C4-2B (cell line): ENCODE measurements at regions not wholly inside any gene's neighbourhood (a gene's known extent, or its start where the extent isn't known, plus 50 kb on each side); places are given as distances from the start of the nearest gene placed in this dataset.

Experiments used
- H3K27ac ChIP-seq: fragments of 450-650 bp; 2 replicates; pipeline ENCODE4 v1.5.1; 2017
- CTCF ChIP-seq: fragments of 450-650 bp; conservative IDR thresholded peaks from 2 replicates; pipeline ENCODE4 v1.5.1; 2017; ENCODE audit warnings: mild to moderate bottlenecking
- ZFX ChIP-seq: fragments of 450-650 bp; IDR thresholded peaks from 2 replicates; pipeline ENCODE4 v1.6.1; 2017

- H3K27ac ChIP-seq, result no peak overlapping the region
- TF ChIP-seq ZFX (no peak), CTCF (no peak)
These were observed 405.4 kb downstream of the TMEM232 start for GRCh38 chr5:110321117-110321516.

- H3K27ac ChIP-seq, result no peak overlapping the region
- TF ChIP-seq ZFX (no peak), CTCF (no peak)
These were observed 403.1 kb downstream of the TMEM232 start for GRCh38 chr5:110323357-110323756.

- no peak for TF ChIP-seq CTCF
- TF ChIP-seq ZFX, result no peak
- no peak overlapping the region for H3K27ac ChIP-seq
These were observed 402.6 kb downstream of the TMEM232 start for GRCh38 chr5:110323832-110324231.

- TF ChIP-seq CTCF (no peak), ZFX (no peak)
- no peak overlapping the region for H3K27ac ChIP-seq
These were observed 401.6 kb downstream of the TMEM232 start for GRCh38 chr5:110324876-110325275.

GRCh38 chr5:110329955-110330525, 396.4 kb downstream of the TMEM232 start:
- TF ChIP-seq CTCF (no peak), ZFX (no peak)
- no peak overlapping the region for H3K27ac ChIP-seq

GRCh38 chr5:110333384-110333783, 393.1 kb downstream of the TMEM232 start:
- H3K27ac ChIP-seq, result no peak overlapping the region
- no peak for TF ChIP-seq ZFX
- peak; percentile 41 for TF ChIP-seq CTCF

- H3K27ac ChIP-seq, result no peak overlapping the region
- TF ChIP-seq CTCF, result no peak
- no peak for TF ChIP-seq ZFX
These were observed 391.0 kb downstream of the TMEM232 start for GRCh38 chr5:110335361-110336066.
